ENCODE measurements at regions not wholly inside any gene's neighbourhood (a gene's known extent, or its start where the extent isn't known, plus 50 kb on each side); places are given as distances from the start of the nearest gene placed in this dataset.
"Not testable (repeated sequence)": the region's sequence is repeated elsewhere in the genome, so short reads cannot be mapped to it uniquely, and the experiment has no call there.

DNA sequence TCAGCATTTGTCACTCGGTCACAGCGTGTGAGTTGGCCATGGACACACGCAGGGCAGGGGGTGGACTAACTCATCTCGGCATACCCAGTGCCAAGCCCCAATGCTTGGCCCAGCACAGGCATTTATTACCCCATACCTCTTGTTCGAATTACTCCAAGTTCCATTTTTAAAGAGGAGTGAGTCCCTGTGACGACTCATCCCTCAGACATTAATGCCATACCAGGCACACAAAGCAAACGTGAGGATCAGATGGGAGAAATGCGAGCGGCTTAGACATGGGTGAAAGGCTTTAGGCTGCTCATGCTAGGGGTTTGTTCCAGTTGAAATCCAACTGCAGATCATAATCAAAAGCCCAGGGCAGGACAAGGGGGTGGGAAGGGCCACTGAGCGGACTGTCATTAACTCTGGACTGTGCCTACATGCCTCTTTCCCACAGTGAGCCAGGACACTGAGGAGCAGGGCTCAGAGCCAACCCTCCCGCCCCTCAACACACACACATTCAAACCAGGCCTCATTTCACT lies 118.5 kb upstream of the NGF start:
- DNase-seq (ENCODE audit: low read depth in 3 of 3, low spot score in 1 of 3) = no peak

DNA sequence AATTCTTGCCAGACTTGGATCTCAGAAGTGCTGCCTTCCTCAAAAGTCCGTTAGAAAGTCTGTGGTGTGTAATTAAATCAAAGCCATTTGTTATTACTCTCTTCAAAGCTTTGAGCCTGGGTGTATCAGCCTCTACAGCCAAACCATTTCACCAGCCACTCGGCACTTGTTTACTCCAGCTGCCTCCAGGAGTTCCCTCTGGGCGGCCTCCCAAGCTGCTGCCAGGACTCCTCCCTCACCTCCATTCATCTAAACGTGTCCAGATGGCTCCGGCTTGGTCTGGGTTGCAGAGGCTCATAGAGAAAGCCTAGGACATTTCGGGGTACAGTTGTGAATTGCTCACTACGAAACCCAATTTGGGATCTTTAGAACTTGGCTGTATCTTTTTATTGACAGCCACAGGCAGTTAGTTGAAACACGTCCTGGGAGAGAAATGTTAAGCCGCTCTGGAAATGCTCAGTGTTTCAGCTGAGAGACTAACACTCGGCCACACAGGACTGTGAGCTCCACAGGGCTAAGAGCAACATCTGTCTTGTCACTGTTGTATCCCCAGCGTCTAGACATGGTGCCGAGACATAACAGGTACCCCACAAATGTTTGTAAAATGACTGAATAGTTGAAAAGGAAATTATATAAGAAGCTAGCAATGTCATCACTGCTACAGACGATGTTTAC lies 116.9 kb upstream of the NGF start:
- DNase-seq (ENCODE audit: low read depth in 3 of 3, low spot score in 1 of 3) = no peak

GRCh38 chr1:115453666-115454065 lies 115.6 kb upstream of the NGF start:
- no peak for DNase-seq (ENCODE audit: low read depth in 3 of 3, low spot score in 1 of 3)

DNA sequence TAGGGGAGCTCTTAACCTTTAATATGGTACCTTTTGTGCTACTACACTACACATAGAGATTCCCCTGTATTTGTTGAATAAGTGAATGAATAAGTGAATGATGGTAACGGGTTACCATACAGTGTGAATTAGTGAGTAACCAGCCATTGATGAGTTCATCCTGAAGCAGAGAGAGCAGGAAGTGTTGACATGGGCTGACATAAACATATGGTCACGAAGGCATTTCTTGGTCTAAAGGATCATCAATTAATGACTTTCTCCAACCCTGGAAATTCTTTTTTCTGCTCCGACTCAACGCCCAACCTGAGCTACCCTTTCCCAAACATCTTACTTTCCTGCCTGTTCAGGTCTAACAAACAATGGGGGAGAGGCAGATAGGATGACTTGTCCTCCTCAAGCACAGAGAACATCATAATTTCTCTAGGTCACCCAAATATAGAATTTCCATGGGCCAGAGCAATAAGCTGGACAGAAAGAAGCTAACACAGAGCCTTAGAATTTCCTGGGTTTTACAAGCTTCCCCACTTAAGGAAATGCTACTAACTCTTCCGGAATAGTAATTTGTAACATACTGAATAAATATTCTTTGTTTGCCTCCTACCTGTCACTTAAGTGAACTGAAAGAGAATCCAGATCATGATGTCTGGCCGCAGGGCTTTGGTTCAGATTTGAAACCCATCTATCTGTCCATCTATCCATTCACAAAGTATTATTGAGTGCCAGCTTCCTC lies 114.7 kb upstream of the NGF start:
- no peak for DNase-seq (ENCODE audit: low read depth in 3 of 3, low spot score in 1 of 3)

GRCh38 chr1:115450501-115451040 lies 112.5 kb upstream of the NGF start:
- DNase-seq (ENCODE audit: low read depth in 3 of 3, low spot score in 1 of 3) = no peak

DNA sequence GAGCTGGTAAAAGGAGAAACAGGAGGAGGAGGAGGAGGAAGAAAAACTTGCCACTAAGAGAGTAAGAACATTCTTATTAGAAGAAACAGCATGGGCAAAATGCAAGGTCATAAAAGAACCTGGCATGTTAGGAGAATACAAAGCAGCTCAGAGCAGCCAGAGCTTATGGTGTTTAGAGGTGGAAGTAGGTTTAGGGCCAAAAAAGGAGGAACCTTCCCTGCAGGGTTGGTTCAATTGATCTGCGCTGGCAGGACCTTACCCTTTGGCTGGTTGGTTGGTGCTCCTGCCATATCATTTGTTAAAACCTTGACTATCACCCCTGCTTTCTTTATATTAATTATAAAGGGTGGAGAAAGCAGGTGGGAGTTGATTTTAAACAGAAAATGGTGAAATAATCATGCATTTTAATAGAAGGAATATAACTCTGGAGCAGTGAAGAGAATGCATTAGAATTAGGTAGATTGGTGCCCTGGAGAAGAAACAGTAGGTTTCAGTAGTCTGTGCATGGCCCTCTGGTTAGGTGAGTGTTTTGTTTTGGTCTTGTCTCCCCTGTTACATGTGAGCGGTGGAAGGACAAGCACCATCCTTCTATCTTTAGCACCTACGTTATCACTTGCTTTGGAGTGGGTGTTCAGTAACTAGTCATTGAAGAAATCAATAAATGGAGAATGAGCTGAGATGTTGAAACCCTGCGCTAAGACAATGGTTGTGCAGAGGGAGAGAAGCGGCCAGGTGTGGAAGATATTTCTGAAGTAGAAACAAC lies 110.4 kb upstream of the NGF start:
- DNase-seq (ENCODE audit: low read depth in 3 of 3, low spot score in 1 of 3) = no peak

DNA sequence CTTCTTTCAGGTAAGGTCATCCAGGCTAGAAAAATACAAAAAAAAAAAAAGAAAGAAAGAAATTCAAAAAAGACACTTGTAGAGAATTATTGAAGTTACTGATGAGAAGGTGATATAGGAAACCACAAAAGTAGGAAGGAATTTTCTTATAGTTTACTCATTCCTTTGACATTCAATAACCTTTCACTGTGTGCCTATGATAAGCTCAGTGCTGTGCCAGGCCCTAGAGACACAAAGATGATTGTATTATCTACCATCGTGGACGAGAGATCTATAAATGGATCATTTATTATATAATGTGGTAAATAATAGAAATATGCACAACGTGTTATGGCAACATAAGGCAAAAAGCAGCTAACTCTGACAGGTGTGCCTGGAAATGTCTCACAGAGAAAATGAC lies 109.6 kb upstream of the NGF start:
- DNase-seq (ENCODE audit: low read depth in 3 of 3, low spot score in 1 of 3) = no peak

GRCh38 chr1:115445090-115445489 lies 107.0 kb upstream of the NGF start:
- DNase-seq (ENCODE audit: low read depth in 3 of 3, low spot score in 1 of 3) = no peak

- no peak for DNase-seq (ENCODE audit: low read depth in 3 of 3, low spot score in 1 of 3)
These were observed 102.7 kb upstream of the NGF start for GRCh38 chr1:115440733-115441132.

GRCh38 chr1:115439520-115439919 lies 101.5 kb upstream of the NGF start:
- DNase-seq (ENCODE audit: low read depth in 3 of 3, low spot score in 1 of 3) = not testable (repeated sequence)

DNA sequence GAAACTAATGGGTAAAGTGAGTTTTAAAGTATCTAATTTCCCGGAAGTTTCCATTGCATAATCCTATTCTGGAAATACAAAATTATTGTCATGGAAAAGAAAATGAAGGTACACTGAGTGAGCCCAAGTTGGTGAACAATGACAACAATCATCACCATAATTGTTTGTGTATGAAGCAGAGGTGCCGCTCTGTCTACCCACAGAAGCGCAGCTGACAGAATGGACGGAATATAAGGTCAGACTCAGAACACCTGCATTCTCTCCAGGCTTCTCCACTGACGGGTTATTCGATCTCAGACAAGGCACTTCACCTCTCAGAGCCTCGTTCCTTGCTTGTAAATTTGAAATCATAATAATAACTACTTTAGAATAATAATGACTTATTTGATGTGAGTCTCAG lies 99.1 kb upstream of the NGF start:
- DNase-seq (ENCODE audit: low read depth in 3 of 3, low spot score in 1 of 3) = no peak

DNA sequence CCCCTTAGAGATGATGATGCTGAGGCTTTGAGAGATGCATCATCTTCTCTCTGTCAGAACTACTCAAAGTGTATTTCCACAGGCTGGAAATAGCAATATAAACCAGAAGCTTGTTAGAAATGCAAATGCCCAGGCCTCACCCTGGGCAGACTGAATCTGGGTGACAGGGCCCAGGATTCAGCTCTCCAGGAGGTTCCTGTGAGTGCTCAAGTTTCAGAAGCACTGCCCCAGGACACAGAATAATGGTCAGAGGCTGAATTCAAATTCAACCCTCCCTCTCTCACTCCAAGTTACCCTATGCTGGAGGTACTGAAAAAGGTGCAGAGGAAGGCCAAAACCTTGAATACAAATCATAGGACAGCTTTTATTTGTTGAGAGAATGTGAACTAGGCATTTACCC lies 98.5 kb upstream of the NGF start:
- no peak for DNase-seq (ENCODE audit: low read depth in 3 of 3, low spot score in 1 of 3)

DNA sequence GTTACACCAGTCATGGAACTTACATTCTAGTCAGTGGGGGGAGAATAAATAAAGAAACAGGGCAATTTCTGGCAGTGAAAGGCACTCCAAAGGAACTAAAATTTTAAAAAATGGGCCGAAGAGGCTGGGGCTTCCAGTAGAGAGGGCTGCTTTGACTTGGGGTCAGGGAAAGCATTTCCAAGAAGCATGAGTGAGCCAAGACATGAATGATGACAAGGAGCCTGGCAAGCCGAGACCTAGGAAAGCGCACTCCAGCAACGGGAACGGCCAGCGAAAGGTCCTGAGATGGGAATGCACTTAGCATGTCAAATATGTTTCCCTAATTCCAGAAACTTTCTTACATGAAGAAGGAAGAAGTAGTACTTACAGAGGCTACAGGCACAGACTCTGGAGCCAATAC lies 95.4 kb upstream of the NGF start:
- no peak for DNase-seq (ENCODE audit: low read depth in 3 of 3, low spot score in 1 of 3)

DNA sequence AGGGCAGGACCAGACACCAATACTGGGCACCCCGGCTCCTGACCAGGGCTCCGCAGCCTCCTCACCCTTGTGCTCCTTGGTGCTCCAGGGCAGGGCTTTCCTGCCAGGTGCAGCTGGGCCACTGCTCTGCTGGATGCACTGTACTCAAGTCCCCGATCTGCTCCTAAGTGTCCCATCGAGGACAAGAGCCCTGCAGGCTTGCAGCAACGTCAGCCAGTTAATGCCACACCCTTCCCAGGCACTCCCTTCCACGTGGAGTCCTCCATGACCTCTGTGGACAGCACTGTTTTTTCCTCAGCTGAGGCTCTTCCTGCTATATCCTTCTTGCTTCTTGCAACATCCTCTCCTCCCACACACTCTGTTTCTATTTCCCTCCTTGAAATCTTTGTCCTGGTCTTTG lies 94.0 kb upstream of the NGF start:
- no peak for DNase-seq (ENCODE audit: low read depth in 3 of 3, low spot score in 1 of 3)

GRCh38 chr1:115430441-115431158 lies 92.6 kb upstream of the NGF start:
- DNase-seq (ENCODE audit: low read depth in 3 of 3, low spot score in 1 of 3) = no peak

DNA sequence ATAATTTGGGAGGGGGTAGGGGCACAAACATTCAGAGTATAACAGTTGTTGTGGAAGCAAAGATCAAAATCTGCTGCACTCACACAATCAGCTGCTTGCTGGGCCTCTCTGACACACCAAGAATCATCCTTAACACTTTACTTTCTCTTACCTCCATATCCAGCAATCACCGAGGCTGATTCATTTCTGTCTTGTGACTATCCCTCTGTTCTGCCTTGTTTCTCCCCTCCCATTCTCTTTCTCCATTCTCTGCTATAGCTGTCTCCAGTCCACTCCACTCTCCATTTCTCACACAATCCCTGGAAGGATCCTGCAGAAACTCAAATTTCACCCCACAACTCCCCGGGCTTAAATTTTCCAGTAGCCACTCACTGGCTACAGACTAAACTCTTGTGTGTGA lies 91.8 kb upstream of the NGF start:
- no peak for DNase-seq (ENCODE audit: low read depth in 3 of 3, low spot score in 1 of 3)

- DNase-seq (ENCODE audit: low read depth in 3 of 3, low spot score in 1 of 3) = no peak
These were observed 91.2 kb upstream of the NGF start for GRCh38 chr1:115429241-115429640.

DNA sequence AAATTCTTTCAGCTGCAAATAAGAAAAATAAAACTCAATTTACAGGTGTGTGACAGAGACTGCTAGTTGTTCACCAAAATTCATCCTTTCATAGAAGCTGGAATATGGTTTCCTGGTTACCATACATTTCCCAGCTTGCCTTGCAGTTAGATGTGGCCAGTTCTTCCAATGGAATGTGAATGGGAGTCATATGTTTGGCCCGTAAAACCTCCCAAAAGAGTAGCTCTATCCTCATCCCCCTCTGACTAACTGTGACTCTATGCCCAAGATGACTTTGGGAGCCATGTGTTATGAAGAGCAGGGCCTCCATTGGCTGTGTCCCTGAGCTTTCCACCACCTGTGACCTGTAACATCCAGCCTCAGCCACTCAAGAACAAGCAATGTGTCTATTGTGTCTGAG lies 90.6 kb upstream of the NGF start:
- no peak for DNase-seq (ENCODE audit: low read depth in 3 of 3, low spot score in 1 of 3)

DNA sequence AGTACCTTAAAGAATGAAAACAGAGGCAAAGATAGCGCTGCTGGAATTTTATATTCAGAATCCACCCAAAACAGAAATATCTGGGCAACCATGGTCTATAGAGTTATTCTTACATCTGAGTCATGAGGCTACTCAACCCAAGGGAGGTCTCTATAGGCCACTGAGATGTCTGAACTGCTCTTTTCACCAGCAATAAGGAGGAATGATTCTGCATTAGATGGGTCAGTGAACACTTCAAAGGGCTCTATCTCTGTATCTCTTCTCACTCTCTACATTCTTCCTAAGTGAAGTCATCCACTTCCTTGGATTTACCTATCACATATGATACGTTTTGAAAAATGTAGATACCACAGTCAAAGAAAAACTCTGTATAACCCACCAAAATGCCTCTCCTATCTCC lies 90.2 kb upstream of the NGF start:
- DNase-seq (ENCODE audit: low read depth in 3 of 3, low spot score in 1 of 3) = no peak

DNA sequence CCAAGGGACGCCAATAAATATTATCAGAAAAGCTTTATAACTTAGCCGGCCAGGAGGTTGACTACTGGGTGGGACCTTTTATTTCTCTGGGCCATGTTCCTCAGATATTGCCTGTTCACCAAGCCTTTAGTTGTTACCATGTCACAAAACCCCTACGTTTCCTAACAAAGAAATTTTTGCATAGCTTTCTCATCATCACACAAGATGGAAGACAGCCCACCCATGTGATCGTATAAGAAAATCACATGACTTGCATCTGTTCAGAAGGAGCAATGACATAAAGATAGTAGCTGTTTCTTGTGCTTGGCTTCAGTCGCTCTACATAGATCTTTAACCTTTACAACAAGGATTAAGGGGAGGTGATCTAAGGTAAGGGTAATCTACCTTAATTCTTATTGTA lies 88.9 kb upstream of the NGF start:
- DNase-seq (ENCODE audit: low read depth in 3 of 3, low spot score in 1 of 3) = no peak

- no peak for DNase-seq (ENCODE audit: low read depth in 3 of 3, low spot score in 1 of 3)
These were observed 88.3 kb upstream of the NGF start for GRCh38 chr1:115426231-115426771.
